ENCODE measurements at regions not wholly inside any gene's neighbourhood (a gene's known extent, or its start where the extent isn't known, plus 50 kb on each side); places are given as distances from the start of the nearest gene placed in this dataset.
"Not testable (repeated sequence)": the region's sequence is repeated elsewhere in the genome, so short reads cannot be mapped to it uniquely, and the experiment has no call there.

- H3K27me3 Mint-ChIP-seq (ENCODE audit: low read depth, unreplicated experiment); H3K9me3 ChIP-seq (ENCODE audit: insufficient read depth, low read depth, low read length); H4K20me1 ChIP-seq (ENCODE audit: insufficient read depth, low read length); H3K79me2 ChIP-seq (ENCODE audit: insufficient read depth, low read length); H3K4me2 ChIP-seq (ENCODE audit: low read length); H3K4me3 Mint-ChIP-seq (ENCODE audit: unreplicated experiment); H3K36me3 Mint-ChIP-seq (ENCODE audit: low read depth, unreplicated experiment); H3K4me3 ChIP-seq (ENCODE audit: insufficient read depth, low read depth, low read length); FAIRE-seq; DNase-seq (ENCODE audit: low read depth); H2AFZ ChIP-seq (ENCODE audit: low read depth, low read length); H3K9ac ChIP-seq (ENCODE audit: low read length); H3K27me3 ChIP-seq (ENCODE audit: insufficient read depth, low read length); H3K36me3 ChIP-seq (ENCODE audit: insufficient read depth, low read length); H3K27ac Mint-ChIP-seq (ENCODE audit: unreplicated experiment); H3K27ac ChIP-seq (ENCODE audit: low read depth, low read length): not testable (repeated sequence)
- Mint-ChIP-seq H3K9me3 (ENCODE audit: unreplicated experiment) (peaks cover 13% of the 10 kb centered on the region), H3K4me1 (ENCODE audit: low read depth, unreplicated experiment) (peaks cover 14% of the 10 kb centered on the region)
- peaks cover 13% of the 10 kb centered on the region for H3K4me1 ChIP-seq (ENCODE audit: insufficient read depth, low read length)
These were observed 128.6 kb downstream of the ACTR3 start for GRCh38 chr2:114018464-114018863.

GRCh38 chr2:114020668-114021067 lies 130.8 kb downstream of the ACTR3 start:
- peaks cover 13% of the 10 kb centered on the region for H3K9me3 Mint-ChIP-seq (ENCODE audit: unreplicated experiment)
- peaks cover 14% of the 10 kb centered on the region for H3K4me1 Mint-ChIP-seq (ENCODE audit: low read depth, unreplicated experiment)
- no peaks in the 10 kb centered on the region for H3K36me3 ChIP-seq (ENCODE audit: insufficient read depth, low read length)
- H3K9ac ChIP-seq (ENCODE audit: low read length): no peak overlapping the region
- H3K27me3 ChIP-seq (ENCODE audit: insufficient read depth, low read length): no peaks in the 10 kb centered on the region
- no peak overlapping the region for H3K27ac Mint-ChIP-seq (ENCODE audit: unreplicated experiment)
- no peak overlapping the region for H3K4me3 Mint-ChIP-seq (ENCODE audit: unreplicated experiment)
- H3K4me1 ChIP-seq (ENCODE audit: insufficient read depth, low read length): peaks cover 13% of the 10 kb centered on the region
- H3K9me3 ChIP-seq (ENCODE audit: insufficient read depth, low read depth, low read length): no peaks in the 10 kb centered on the region
- TF ChIP-seq CTCF (IDR thresholded peaks at IDR 0.05; ENCODE audit: insufficient read depth, low read depth, low read length) (no peak), EZH2 (IDR thresholded peaks at IDR 0.05; ENCODE audit: insufficient read depth, low read length) (no peak)
- no peak overlapping the region for H3K4me3 ChIP-seq (ENCODE audit: insufficient read depth, low read depth, low read length)
- no peaks in the 10 kb centered on the region for H3K79me2 ChIP-seq (ENCODE audit: insufficient read depth, low read length)
- no peak overlapping the region for H3K4me2 ChIP-seq (ENCODE audit: low read length)
- FAIRE-seq (no peak), DNase-seq (ENCODE audit: low read depth) (no peak)
- H3K27me3 Mint-ChIP-seq (ENCODE audit: low read depth, unreplicated experiment): no peaks in the 10 kb centered on the region
- H3K27ac ChIP-seq (ENCODE audit: low read depth, low read length): no peak overlapping the region
- no peaks in the 10 kb centered on the region for H4K20me1 ChIP-seq (ENCODE audit: insufficient read depth, low read length)
- peaks cover 3% of the 10 kb centered on the region for H3K36me3 Mint-ChIP-seq (ENCODE audit: low read depth, unreplicated experiment)
- no peak overlapping the region for H2AFZ ChIP-seq (ENCODE audit: low read depth, low read length)

GRCh38 chr2:114022360-114023085 lies 132.6 kb downstream of the ACTR3 start:
- Histone ChIP-seq H3K9ac (ENCODE audit: low read length) (peak overlapping the region; percentile 53), H3K27ac (ENCODE audit: low read depth, low read length) (peak overlapping the region; percentile 89), H3K4me1 (ENCODE audit: insufficient read depth, low read length) (peaks cover 13% of the 10 kb centered on the region), H3K4me3 (ENCODE audit: insufficient read depth, low read depth, low read length) (no peak overlapping the region), H3K79me2 (ENCODE audit: insufficient read depth, low read length) (no peaks in the 10 kb centered on the region), H3K4me2 (ENCODE audit: low read length) (peak overlapping the region; percentile 65), H3K9me3 (ENCODE audit: insufficient read depth, low read depth, low read length) (no peaks in the 10 kb centered on the region), H3K27me3 (ENCODE audit: insufficient read depth, low read length) (no peaks in the 10 kb centered on the region), H3K36me3 (ENCODE audit: insufficient read depth, low read length) (no peaks in the 10 kb centered on the region), H4K20me1 (ENCODE audit: insufficient read depth, low read length) (no peaks in the 10 kb centered on the region), H2AFZ (ENCODE audit: low read depth, low read length) (no peak overlapping the region)
- Mint-ChIP-seq H3K27ac (ENCODE audit: unreplicated experiment) (peak overlapping the region; percentile 93), H3K4me1 (ENCODE audit: low read depth, unreplicated experiment) (peaks cover 14% of the 10 kb centered on the region), H3K27me3 (ENCODE audit: low read depth, unreplicated experiment) (no peaks in the 10 kb centered on the region), H3K9me3 (ENCODE audit: unreplicated experiment) (peaks cover 7% of the 10 kb centered on the region), H3K4me3 (ENCODE audit: unreplicated experiment) (no peak overlapping the region), H3K36me3 (ENCODE audit: low read depth, unreplicated experiment) (peaks cover 3% of the 10 kb centered on the region)
- TF ChIP-seq CTCF (IDR thresholded peaks at IDR 0.05; ENCODE audit: insufficient read depth, low read depth, low read length) (no peak), EZH2 (IDR thresholded peaks at IDR 0.05; ENCODE audit: insufficient read depth, low read length) (no peak)
- DNase-seq (ENCODE audit: low read depth) (peak; percentile 93), FAIRE-seq (peak; percentile 80)
